H1 (cell line): ENCODE measurements at regions not wholly inside any gene's neighbourhood (a gene's known extent, or its start where the extent isn't known, plus 50 kb on each side); places are given as distances from the start of the nearest gene placed in this dataset.

ENCODE experiments used
- CTBP2 ChIP-seq: IDR thresholded peaks from 2 replicates; pipeline ENCODE4 v1.7.0; 2011; ENCODE audit warnings: borderline replicate concordance, mild to moderate bottlenecking, moderate library complexity, mixed read lengths, low read length; ENCODE audit not compliant: insufficient read depth, insufficient read length
- POU5F1 ChIP-seq: IDR thresholded peaks from 2 replicates; pipeline ENCODE4 v1.6.1; 2011; ENCODE audit warnings: low read depth, mild to moderate bottlenecking, low read length, moderate library complexity

DNA sequence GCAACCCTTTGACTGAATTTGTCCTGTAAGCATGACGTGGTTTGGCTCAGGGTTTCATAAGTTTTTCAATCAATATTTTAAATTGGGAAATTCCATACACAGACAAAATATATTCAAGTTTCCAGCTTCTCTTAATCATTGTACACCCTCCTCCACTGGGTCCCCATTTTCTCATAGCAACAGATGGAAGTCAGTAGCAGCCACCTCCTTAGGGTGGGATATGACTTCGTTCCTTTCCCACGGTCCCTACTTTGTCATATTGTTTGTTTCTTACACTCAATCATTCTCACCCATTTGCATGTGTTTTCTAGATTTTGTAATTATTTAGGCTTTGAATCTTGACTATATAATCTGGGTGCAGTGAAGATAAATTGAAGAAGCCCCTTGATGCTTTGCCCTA is 664.5 kb upstream of the IGFBP7 start (continued):
- TF ChIP-seq CTBP2 (no peak), POU5F1 (no peak)
